MM.1S (cell line): ENCODE measurements at regions not wholly inside any gene's neighbourhood (a gene's known extent, or its start where the extent isn't known, plus 50 kb on each side); places are given as distances from the start of the nearest gene placed in this dataset.

Source experiments
- DNase-seq: peaks from one replicate; pipeline ENCODE4 v3.0.0-alpha.2; 2015
- H2AFZ ChIP-seq: fragments of 300-600 bp; sonication (generic); 2 replicates; pipeline ENCODE4 v1.6.0; 2016; ENCODE audit warnings: antibody characterized with exemption, low read length
- H3F3A ChIP-seq: fragments of 300-600 bp; sonication (generic); 2 replicates; pipeline ENCODE4 v1.6.1; 2016; ENCODE audit warnings: mild to moderate bottlenecking, antibody characterized with exemption, low read length, moderate library complexity, mixed read lengths; ENCODE audit not compliant: insufficient read depth
- H3K27ac ChIP-seq: fragments of 300-600 bp; sonication (generic); 2 replicates; pipeline ENCODE4 v1.5.1; 2016; ENCODE audit warnings: mild to moderate bottlenecking, low read length
- H3K27me3 ChIP-seq: fragments of 300-600 bp; sonication (generic); replicated peaks from 2 replicates; pipeline ENCODE4 v1.6.0; 2016; ENCODE audit warnings: low read length; ENCODE audit not compliant: insufficient read depth
- H3K36me3 ChIP-seq: fragments of 300-600 bp; sonication (generic); replicated peaks from 2 replicates; pipeline ENCODE4 v1.6.1; 2016; ENCODE audit warnings: mild to moderate bottlenecking, low read length, mixed read lengths; ENCODE audit not compliant: insufficient read depth
- H3K4me1 ChIP-seq: fragments of 300-600 bp; sonication (generic); 2 replicates; pipeline ENCODE4 v1.6.1; 2016; ENCODE audit warnings: low read length, mixed read lengths
- H3K4me2 ChIP-seq: fragments of 300-600 bp; sonication (generic); 2 replicates; pipeline ENCODE4 v1.6.0; 2016; ENCODE audit warnings: low read depth, low read length
- H3K4me3 ChIP-seq: fragments of 300-600 bp; sonication (generic); 2 replicates; pipeline ENCODE4 v1.5.1; 2016; ENCODE audit warnings: low read length, mixed read lengths
- H3K79me2 ChIP-seq: fragments of 300-600 bp; sonication (generic); 2 replicates; pipeline ENCODE4 v1.6.1; 2016; ENCODE audit warnings: mixed run types, low read length, mixed read lengths
- H3K9ac ChIP-seq: fragments of 300-600 bp; sonication (generic); 2 replicates; pipeline ENCODE4 v1.6.1; 2016; ENCODE audit warnings: low read length, mixed read lengths
- H3K9me2 ChIP-seq: fragments of 300-600 bp; sonication (generic); replicated peaks from 2 replicates; pipeline ENCODE4 v1.6.1; 2016; ENCODE audit warnings: mild to moderate bottlenecking, low read length, mixed read lengths; ENCODE audit not compliant: insufficient read depth
- H3K9me3 ChIP-seq: fragments of 300-600 bp; sonication (generic); replicated peaks from 2 replicates; pipeline ENCODE4 v1.6.1; 2016; ENCODE audit warnings: mild to moderate bottlenecking, low read length, mixed read lengths; ENCODE audit not compliant: insufficient read depth
- H4K20me1 ChIP-seq: fragments of 300-600 bp; sonication (generic); 2 replicates; pipeline ENCODE4 v1.6.1; 2016; ENCODE audit warnings: mild to moderate bottlenecking, low read length, moderate library complexity, mixed read lengths; ENCODE audit not compliant: insufficient read depth
- EZH2 ChIP-seq: fragments of 300-600 bp; sonication (generic); optimal IDR thresholded peaks from 2 replicates; pipeline ENCODE3; 2017; ENCODE audit warnings: low read depth, mild to moderate bottlenecking, antibody characterized with exemption, low read length, mixed read lengths
- EZH2phosphoT487 ChIP-seq: fragments of 300-600 bp; sonication (generic); IDR thresholded peaks from 2 replicates; pipeline ENCODE4 v1.6.1; 2018; ENCODE audit warnings: antibody characterized with exemption, low read length
- TF ChIP-seq, protein P1 (sequence below): fragments of 300-600 bp; sonication (generic); IDR thresholded peaks from 2 replicates; pipeline ENCODE4 v1.5.1; 2016; ENCODE audit warnings: antibody characterized with exemption, low read length, mixed read lengths

DNA sequence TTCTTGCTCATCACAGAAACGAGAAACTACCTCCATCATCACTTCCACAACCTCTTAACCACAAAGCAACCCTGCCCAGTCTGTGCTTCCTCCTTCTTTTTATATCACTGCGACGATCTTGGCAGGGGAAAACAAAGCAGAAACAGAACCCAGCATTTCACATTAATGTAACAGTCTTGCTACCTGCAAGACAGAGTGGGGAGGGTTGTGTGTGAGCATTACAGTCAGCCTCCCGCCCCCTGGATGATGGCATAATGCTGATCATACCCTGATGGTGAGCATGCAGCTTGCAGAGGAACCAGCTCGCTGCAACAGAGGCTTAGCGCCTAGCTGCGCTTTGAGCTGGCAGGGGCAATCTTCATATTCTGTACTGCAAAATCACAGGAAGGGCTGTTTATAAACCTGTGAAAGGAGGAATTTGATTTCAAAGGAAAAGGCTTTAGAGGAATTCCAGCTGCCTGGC is 376.1 kb downstream of the IRS1 start:
- Histone ChIP-seq H3K4me3 (peak overlapping the region; percentile 53), H3K4me1 (peaks cover 15% of the 10 kb centered on the region), H2AFZ (peak overlapping the region; percentile 46), H4K20me1 (no peaks in the 10 kb centered on the region), H3K79me2 (no peaks in the 10 kb centered on the region), H3K27ac (peak overlapping the region; percentile 77), H3K9me2 (no peaks in the 10 kb centered on the region), H3K27me3 (no peaks in the 10 kb centered on the region), H3K9me3 (no peaks in the 10 kb centered on the region), H3K4me2 (peak overlapping the region; percentile 82), H3K36me3 (no peaks in the 10 kb centered on the region), H3K9ac (peak overlapping the region; percentile 60), H3F3A (peaks cover 20% of the 10 kb centered on the region)
- peak; percentile 88 for DNase-seq
- TF ChIP-seq, protein P1, sequence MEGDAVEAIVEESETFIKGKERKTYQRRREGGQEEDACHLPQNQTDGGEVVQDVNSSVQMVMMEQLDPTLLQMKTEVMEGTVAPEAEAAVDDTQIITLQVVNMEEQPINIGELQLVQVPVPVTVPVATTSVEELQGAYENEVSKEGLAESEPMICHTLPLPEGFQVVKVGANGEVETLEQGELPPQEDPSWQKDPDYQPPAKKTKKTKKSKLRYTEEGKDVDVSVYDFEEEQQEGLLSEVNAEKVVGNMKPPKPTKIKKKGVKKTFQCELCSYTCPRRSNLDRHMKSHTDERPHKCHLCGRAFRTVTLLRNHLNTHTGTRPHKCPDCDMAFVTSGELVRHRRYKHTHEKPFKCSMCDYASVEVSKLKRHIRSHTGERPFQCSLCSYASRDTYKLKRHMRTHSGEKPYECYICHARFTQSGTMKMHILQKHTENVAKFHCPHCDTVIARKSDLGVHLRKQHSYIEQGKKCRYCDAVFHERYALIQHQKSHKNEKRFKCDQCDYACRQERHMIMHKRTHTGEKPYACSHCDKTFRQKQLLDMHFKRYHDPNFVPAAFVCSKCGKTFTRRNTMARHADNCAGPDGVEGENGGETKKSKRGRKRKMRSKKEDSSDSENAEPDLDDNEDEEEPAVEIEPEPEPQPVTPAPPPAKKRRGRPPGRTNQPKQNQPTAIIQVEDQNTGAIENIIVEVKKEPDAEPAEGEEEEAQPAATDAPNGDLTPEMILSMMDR = no peak
- no peak for TF ChIP-seq EZH2
- no peak for TF ChIP-seq EZH2phosphoT487

DNA sequence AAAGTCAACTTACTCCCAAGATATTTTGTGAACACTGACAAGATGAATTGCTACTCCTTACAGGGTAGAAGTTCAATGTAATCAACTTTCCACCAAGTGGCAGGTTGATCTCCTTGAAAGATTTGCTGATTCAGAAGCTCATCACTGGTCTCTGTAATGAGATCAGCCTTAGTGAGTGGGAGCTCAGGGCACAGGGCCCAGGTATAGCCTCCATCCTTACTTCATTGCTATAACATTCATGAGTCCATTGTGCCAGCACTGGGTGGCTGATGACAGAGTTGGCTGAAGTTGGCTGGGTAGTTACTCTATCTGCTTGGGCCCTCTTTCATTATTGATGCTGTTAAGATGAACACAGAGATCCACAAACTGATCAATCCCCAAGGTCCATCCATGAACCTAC is 379.0 kb downstream of the IRS1 start:
- H3K27me3 ChIP-seq = no peaks in the 10 kb centered on the region
- TF ChIP-seq EZH2phosphoT487 (no peak), EZH2 (no peak)
- TF ChIP-seq, protein P1 = no peak
- no peaks in the 10 kb centered on the region for H3K9me3 ChIP-seq
- no peak overlapping the region for H3K4me2 ChIP-seq
- peaks cover 20% of the 10 kb centered on the region for H3F3A ChIP-seq
- H3K79me2 ChIP-seq = no peaks in the 10 kb centered on the region
- no peaks in the 10 kb centered on the region for H4K20me1 ChIP-seq
- H3K9ac ChIP-seq = no peak overlapping the region
- H3K4me1 ChIP-seq = peaks cover 15% of the 10 kb centered on the region
- no peaks in the 10 kb centered on the region for H3K9me2 ChIP-seq
- no peaks in the 10 kb centered on the region for H3K36me3 ChIP-seq
- no peak overlapping the region for H2AFZ ChIP-seq
- no peak for DNase-seq
- no peak overlapping the region for H3K4me3 ChIP-seq
- no peak overlapping the region for H3K27ac ChIP-seq

DNA sequence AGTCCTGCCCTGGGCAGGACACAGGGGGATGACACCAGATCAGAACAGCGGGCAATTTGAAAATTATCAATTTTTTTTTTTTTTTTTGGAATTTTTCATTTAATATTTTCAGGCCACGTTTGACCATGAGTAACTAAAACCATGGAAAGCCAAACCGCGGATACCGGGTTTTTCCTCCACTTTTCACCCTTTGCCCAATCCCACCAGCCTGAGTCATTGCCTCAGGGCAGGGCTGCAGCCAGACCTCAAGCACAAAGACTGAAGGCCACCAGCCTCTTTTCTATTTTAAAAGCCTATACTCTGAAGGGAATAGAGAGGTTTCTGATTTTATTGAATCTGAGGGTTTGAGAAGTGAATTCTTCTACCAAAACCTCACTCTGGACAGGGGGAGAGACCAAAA is 381.1 kb downstream of the IRS1 start:
- H3K9me3 ChIP-seq = no peaks in the 10 kb centered on the region
- no peak overlapping the region for H3K9ac ChIP-seq
- no peak overlapping the region for H3K4me3 ChIP-seq
- H2AFZ ChIP-seq = no peak overlapping the region
- H3K36me3 ChIP-seq = no peaks in the 10 kb centered on the region
- no peak for DNase-seq
- TF ChIP-seq, protein P1 = no peak
- TF ChIP-seq EZH2phosphoT487 (no peak), EZH2 (no peak)
- H3K79me2 ChIP-seq = no peaks in the 10 kb centered on the region
- H3K4me2 ChIP-seq = no peak overlapping the region
- peaks cover 5% of the 10 kb centered on the region for H3F3A ChIP-seq
- H3K9me2 ChIP-seq = no peaks in the 10 kb centered on the region
- H3K27ac ChIP-seq = no peak overlapping the region
- H3K27me3 ChIP-seq = no peaks in the 10 kb centered on the region
- H3K4me1 ChIP-seq = peaks cover 7% of the 10 kb centered on the region
- H4K20me1 ChIP-seq = no peaks in the 10 kb centered on the region

DNA sequence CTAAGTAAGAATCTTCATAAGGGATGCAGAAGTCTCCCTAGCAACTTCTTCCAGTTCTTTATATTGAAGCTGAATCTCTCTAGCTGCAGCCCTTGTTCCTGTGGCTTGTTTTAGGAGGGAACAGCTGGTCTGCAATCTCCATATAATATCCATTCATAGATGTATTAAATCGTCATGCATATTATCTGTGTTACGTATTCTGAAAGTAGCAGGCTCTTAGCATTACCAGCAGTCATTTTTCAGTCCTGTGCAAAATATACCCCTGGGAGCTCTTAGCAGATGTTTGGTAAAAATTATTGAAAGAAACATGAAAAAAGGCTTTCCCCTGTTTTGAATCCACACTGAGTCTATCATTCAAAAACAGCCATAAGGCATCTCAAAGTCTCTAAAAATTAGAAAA is 385.3 kb downstream of the IRS1 start:
- no peak overlapping the region for H3K4me2 ChIP-seq
- no peak for DNase-seq
- no peaks in the 10 kb centered on the region for H3K27me3 ChIP-seq
- no peak overlapping the region for H3K9ac ChIP-seq
- TF ChIP-seq EZH2 = no peak
- no peak for TF ChIP-seq EZH2phosphoT487
- TF ChIP-seq, protein P1 = no peak
- H3K9me3 ChIP-seq = no peaks in the 10 kb centered on the region
- H3K9me2 ChIP-seq = no peaks in the 10 kb centered on the region
- H4K20me1 ChIP-seq = no peaks in the 10 kb centered on the region
- H3K79me2 ChIP-seq = no peaks in the 10 kb centered on the region
- no peak overlapping the region for H3K27ac ChIP-seq
- H3K36me3 ChIP-seq = no peaks in the 10 kb centered on the region
- no peak overlapping the region for H3K4me3 ChIP-seq
- no peaks in the 10 kb centered on the region for H3F3A ChIP-seq
- H3K4me1 ChIP-seq = no peaks in the 10 kb centered on the region
- no peak overlapping the region for H2AFZ ChIP-seq
